CD4-positive, alpha-beta T cell treated with Interferon gamma for 1 hour (primary cell): ENCODE measurements at regions not wholly inside any gene's neighbourhood (a gene's known extent, or its start where the extent isn't known, plus 50 kb on each side); places are given as distances from the start of the nearest gene placed in this dataset.

Source experiments
- DNase-seq: peaks from one replicate; pipeline ENCODE4 v3.0.0-alpha.2; 2020

- DNase-seq: no peak
These were observed 100.1 kb downstream of the PDCL3 start for GRCh38 chr2:100662866-100663265.

DNA sequence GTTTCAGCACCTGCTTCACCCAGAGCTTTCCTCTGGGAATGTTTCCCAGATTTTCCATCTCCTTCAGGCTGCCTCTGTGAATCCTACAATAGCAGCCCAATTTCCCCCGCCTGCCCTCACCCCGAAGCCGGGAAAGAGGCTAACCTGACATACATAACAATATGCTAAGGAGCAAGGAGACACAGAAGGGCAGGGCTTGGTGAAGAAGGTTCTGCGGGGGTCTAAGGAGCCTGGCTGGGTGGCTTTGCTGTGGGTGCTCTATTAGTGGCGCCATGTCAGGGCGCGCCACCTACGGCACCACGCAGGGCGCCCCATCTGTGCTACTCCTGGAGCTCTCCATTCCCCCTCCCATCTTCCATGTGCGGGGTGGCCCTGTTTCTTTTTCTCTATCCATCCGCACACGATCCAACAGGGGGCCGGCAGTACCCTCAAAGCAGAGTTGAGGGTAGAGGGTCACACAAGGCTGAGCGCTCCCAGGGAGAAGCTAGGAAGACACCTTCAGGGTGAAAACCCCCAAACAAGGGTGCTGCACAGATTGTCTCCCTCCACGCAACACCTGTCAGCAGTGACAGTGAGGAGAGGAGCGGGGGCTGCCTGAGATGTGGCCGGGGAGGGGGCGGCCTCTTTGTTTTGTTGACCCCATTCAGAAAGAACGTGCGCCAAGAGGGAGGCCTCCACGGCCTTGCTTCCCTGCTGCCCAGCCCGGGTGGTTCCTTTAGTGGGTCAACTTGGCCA is 101.4 kb downstream of the PDCL3 start:
- no peak for DNase-seq

DNA sequence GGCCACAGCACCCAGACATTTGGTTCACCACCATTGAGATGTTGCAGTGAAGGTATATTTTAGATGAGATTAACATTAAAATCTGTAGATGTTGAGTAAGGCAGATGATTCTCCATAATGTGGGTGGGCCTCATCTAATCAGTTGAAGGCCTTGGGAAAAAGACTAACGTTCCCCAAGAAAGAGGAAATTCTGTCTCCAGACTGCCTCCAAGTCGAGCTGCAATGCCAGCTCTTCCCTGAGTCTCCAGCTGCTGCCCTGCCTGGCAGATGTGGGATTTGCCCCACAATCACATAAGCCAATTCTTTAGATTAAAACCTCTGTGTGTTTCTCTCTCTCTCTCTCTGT is 101.9 kb downstream of the PDCL3 start:
- DNase-seq: no peak

- DNase-seq: no peak
These were observed 104.2 kb downstream of the PDCL3 start for GRCh38 chr2:100666996-100667395.

- no peak for DNase-seq
These were observed 105.0 kb downstream of the PDCL3 start for GRCh38 chr2:100667801-100668200.

DNA sequence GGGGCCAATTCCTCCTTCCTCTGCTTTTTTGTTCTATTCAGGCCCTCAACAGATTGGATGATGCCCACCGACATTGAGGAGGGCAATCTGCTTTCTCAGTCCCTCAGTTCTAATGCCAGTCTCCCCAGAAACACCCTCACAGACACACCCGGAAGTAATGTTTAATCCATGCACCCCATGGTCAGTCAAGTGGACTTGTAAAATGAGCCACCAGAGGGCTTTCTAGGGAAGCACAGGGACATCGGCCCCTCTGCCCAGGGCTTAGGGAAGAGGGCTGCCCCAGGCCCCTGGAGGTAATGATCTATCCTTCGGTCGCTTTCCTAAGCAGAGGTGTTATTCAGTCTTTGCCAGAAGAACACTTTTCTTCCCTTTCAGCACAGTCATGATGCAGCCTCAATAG is 107.4 kb downstream of the PDCL3 start:
- no peak for DNase-seq

DNA sequence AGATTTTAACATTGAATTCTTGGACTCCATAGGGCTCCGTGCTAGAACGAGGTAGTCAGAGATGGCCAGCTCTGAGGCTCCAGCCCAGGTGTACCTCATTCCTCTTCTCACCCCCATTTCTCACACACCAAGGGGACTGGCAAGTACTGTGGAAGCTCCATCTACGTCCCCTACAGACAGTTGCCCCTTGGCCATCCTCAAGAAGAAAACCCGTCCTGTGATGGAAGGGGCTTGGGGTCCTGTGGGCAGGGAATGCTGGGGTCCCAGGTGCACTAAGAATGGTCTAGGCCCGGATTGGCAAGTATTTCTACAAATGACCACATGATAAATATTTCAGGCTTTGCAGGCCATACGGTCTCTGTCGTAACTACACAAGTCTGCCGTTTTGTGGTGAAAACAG is 110.3 kb downstream of the PDCL3 start:
- DNase-seq: no peak

DNA sequence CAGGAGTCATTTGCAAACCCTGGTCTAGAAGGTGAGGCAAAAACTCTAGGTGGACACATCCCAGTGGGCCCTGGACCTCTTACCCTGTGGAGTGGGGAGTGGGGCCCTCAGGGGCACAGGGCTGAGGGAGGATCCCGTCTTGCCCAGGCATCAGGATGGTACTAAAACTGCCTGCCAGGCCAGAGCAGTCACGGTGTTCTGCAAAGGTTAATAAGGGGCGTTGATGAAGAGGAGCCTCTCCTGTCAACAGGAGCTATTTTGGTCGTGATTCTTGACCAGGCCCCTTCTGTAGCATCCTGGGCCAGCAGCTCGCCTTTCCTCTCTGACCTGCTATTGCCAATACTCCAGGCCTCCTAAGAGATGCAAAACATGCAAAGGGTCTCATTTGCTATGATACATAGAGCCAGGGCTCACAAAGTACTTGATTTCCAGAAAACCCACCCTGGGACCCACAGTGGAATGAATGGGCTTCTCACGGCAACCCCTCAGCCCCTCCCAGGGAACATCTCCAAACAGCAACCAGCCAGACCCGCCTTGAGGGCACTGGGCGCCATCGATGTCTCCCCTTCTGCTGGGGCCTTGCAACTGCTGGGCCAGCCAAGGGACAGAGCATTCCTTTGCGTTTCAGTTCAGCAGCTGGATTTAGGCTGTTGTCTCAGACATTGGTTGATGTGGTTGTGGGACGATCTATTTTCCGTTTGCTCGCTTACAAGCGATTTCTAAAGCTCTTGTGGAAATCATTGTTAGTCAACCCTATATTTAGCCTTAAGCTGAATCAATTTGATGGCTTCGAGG is 111.1 kb downstream of the PDCL3 start:
- no peak for DNase-seq

DNA sequence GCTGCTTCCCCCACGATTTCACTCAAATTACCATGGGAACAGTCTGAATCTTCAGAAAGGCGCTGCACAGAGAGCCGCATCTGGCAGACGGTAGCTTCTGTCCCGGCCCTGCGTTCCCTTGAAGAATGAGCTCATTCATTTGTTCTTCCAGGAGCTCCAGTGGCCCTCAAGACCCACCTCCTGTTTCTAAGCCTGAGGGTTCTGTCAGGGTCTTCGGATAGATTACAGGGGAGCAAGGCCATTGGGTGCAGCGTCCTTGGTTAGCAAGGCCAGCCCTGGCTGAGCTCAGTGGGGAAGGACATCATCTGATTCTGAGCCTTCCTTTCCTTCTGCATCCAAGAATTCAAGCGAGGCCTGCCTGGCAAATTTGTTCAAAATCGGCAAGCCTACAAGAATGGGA is 111.9 kb downstream of the PDCL3 start:
- no peak for DNase-seq

- DNase-seq: no peak
These were observed 112.6 kb downstream of the PDCL3 start for GRCh38 chr2:100675373-100675772.

DNA sequence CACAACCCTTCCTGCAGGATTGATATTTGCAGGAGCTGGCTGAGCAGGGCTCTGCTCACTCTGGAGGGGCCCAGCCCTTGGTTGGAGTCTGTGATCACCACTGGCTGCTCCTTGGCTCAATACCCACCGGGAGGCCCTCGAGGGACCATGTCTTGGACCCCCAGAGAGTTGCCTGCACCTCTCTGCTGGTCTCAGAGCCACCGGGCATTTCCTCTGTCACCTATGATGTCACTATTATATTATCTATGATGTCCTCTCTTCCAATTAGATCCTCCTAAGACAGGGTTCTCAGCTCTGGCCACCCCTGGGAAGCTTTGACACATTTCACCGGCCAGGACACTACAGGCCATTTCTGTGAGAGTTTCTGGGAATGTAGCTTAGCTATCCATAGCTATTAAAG is 113.1 kb downstream of the PDCL3 start:
- no peak for DNase-seq

DNA sequence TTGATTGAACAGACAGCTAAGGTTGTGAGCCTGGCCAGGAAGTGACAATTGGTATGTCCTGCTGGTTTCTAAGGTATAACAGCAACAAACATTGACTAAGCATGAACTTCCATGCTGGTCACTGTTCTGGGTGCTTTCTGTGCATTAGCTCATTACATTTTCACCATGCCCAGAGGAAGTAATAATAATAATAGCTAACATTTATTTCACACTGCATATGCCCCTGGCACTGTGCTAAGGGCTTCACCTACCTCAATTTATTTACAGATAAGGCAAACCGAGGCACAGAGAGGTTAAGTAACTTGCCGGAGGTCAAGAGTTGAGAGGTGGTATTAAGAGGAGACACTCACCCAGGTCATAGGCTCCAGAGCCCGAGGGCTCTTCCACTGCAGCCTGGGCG is 113.6 kb downstream of the PDCL3 start:
- DNase-seq: no peak

- DNase-seq: no peak
These were observed 114.9 kb downstream of the PDCL3 start for GRCh38 chr2:100677611-100678185.

DNA sequence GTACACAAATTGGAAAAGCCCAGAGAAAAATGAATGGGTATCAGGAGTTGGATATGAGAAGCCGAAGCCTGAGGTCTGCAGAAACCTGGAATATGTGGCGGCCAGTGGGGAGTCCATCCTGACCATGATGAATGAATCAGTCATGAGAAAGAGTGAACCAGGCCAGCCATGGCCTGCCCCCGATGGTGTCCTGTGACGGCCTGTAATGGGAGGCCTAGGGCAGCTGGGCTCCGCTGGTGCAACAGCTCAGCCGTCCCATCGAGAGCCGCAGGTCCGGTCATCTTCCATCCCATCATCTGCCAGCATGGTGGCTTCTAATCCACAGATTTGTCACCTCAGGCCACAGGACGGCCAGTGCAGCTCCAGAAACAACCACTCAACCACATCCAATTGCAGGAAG is 116.4 kb downstream of the PDCL3 start:
- no peak for DNase-seq

GRCh38 chr2:100682536-100682935 is 119.7 kb downstream of the PDCL3 start:
- no peak for DNase-seq

DNA sequence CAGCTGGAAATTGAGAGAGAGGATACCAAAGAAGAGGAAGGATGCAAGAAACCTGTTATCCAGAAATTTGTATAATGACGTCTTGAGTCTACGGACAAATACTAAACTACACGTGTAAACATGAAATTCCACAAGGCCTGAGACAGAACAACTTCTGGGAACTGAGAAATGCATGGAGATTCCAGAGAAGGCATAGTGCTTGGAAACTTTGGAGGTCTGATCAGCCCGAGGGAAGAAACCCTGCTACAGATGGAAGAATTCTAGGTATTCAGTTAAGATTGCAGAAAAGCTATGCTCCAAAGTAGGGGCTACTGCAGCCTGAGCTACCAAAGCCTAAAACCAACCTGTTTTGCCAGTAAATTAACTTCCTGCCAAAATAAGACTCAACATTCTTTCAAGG is 120.4 kb downstream of the PDCL3 start:
- DNase-seq: no peak

DNA sequence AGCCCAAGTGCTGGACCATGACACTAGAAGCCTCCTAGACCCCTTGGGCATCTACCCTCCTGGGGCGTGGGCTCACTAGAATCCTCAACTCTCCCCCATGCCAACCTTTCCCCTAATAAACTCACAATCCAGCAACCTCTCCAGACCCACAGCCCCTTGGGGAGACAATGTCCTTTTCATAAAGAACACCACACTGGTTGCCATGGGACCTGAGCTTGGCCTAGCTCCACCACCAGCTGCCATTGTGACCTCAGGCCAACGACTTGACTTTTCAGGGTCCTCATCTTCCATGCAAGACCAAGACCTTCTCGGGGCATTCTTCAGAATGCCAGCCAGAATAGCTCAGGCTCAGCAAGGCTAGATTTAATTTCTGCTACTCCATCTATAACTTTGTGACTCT is 128.1 kb upstream of the NPAS2 start:
- no peak for DNase-seq

- DNase-seq: no peak
These were observed 127.6 kb upstream of the NPAS2 start for GRCh38 chr2:100692381-100692780.

DNA sequence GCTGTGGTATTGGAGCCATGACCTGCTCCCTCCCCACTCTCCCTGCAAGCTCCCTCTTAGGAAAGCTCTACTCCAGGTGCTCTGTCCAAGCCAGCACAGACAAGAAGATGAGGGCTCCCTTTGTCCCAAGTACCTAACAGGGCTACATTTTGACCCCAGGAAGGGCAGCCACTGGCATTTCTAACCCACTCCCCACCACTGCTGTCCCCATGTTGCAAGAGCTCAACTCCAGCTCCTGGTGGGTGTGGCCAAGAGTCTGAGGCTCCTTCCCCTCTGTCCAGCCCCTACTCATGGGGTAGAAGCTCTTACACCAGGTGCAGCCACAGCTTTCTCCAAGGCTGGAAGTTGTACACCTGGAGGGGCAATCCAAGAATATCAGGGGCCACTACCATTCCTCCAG is 127.0 kb upstream of the NPAS2 start:
- DNase-seq: no peak

- DNase-seq: no peak
These were observed 120.8 kb upstream of the NPAS2 start for GRCh38 chr2:100699131-100699530.

GRCh38 chr2:100702438-100703109 is 117.4 kb upstream of the NPAS2 start:
- DNase-seq: no peak

GRCh38 chr2:100703213-100703612 is 116.7 kb upstream of the NPAS2 start:
- no peak for DNase-seq

- no peak for DNase-seq
These were observed 116.2 kb upstream of the NPAS2 start for GRCh38 chr2:100703739-100704138.

- no peak for DNase-seq
These were observed 115.8 kb upstream of the NPAS2 start for GRCh38 chr2:100704156-100704555.
